HUES64 (cell line): ENCODE measurements at regions not wholly inside any gene's neighbourhood (a gene's known extent, or its start where the extent isn't known, plus 50 kb on each side); places are given as distances from the start of the nearest gene placed in this dataset.
"Not testable (repeated sequence)": the region's sequence is repeated elsewhere in the genome, so short reads cannot be mapped to it uniquely, and the experiment has no call there.

Source experiments
- H3K27ac ChIP-seq: 2 replicates; pipeline ENCODE4 v1.7.0; 2013; ENCODE audit warnings: low read depth, low read length, inconsistent platforms
- H3K27me3 ChIP-seq: 2 replicates; pipeline ENCODE4 v1.6.1; 2013; ENCODE audit warnings: mild to moderate bottlenecking, low read length; ENCODE audit not compliant: insufficient read depth
- H3K36me3 ChIP-seq: 2 replicates; pipeline ENCODE4 v1.6.1; 2013; ENCODE audit warnings: mild to moderate bottlenecking, low read length; ENCODE audit not compliant: insufficient read depth
- H3K4me1 ChIP-seq: 2 replicates; pipeline ENCODE4 v1.6.1; 2013; ENCODE audit warnings: mild to moderate bottlenecking, low read length, moderate library complexity; ENCODE audit not compliant: insufficient read depth
- H3K4me3 ChIP-seq: 2 replicates; pipeline ENCODE4 v1.5.1; 2013; ENCODE audit warnings: mild to moderate bottlenecking, low read length, moderate library complexity
- H3K9ac ChIP-seq: 2 replicates; pipeline ENCODE4 v1.6.1; 2013; ENCODE audit warnings: mild to moderate bottlenecking, low read depth, low read length
- H3K9me3 ChIP-seq: 2 replicates; pipeline ENCODE4 v1.6.1; 2013; ENCODE audit warnings: low read depth, low read length; ENCODE audit not compliant: insufficient read depth
- WGBS: fragments of 150-250, 120-280 bp; methylation state at CpG from one replicate; pipeline ENCODE4 v1.1.7; 2013; ENCODE audit warnings: missing lambda C conversion rate; 5-methylcytosine and 5-hydroxymethylcytosine counted together

DNA sequence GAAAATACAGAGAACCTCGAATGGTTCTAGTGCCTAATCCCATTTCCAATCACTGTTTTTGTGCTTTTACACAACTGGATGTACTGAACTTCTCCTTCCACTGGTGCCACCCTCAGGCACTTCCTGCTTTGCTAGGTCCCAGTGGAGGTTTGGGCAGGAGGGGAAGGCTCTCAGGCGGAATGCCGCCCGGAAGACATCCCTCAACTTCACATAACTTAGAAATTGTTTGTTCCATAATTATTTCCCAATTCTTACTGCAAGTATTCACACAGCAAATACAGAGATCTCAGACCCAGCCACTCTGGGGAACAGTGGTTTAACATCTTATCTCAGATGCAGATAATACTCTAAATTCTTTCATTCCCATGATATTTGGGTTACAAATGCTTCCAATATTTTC lies 195.7 kb upstream of the IPO5 start:
- H3K4me3 ChIP-seq: no peak overlapping the region
- no peaks in the 10 kb centered on the region for H3K36me3 ChIP-seq
- H3K9me3 ChIP-seq: no peaks in the 10 kb centered on the region
- no peak overlapping the region for H3K9ac ChIP-seq
- 91% methylated on average over 4 of the region's 4 CpGs for WGBS
- H3K4me1 ChIP-seq: no peaks in the 10 kb centered on the region
- H3K27ac ChIP-seq: no peak overlapping the region
- H3K27me3 ChIP-seq: no peaks in the 10 kb centered on the region

DNA sequence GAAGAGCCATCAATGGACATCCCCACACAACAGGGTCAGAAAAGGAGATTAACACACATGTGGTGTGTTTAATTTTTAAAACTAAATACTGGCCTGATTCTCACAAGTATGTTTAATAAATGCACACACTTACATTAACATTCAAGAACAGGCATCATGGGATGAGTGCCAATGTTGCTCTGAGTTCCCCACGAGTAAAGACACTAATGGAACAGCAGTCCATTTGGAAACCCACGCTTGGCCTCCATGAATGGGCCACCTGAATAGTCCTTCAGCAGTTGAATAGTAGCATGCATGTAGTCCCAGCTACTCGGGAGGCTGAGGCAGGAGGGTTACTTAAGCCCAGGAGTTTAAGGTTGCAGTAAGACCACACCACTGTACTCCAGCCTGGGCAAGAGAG lies 195.2 kb upstream of the IPO5 start:
- H3K9me3 ChIP-seq: no peaks in the 10 kb centered on the region
- 57% methylated on average over 3 of the region's 3 CpGs for WGBS
- H3K36me3 ChIP-seq: no peaks in the 10 kb centered on the region
- no peak overlapping the region for H3K4me3 ChIP-seq
- no peaks in the 10 kb centered on the region for H3K4me1 ChIP-seq
- no peak overlapping the region for H3K9ac ChIP-seq
- H3K27me3 ChIP-seq: no peaks in the 10 kb centered on the region
- H3K27ac ChIP-seq: no peak overlapping the region

DNA sequence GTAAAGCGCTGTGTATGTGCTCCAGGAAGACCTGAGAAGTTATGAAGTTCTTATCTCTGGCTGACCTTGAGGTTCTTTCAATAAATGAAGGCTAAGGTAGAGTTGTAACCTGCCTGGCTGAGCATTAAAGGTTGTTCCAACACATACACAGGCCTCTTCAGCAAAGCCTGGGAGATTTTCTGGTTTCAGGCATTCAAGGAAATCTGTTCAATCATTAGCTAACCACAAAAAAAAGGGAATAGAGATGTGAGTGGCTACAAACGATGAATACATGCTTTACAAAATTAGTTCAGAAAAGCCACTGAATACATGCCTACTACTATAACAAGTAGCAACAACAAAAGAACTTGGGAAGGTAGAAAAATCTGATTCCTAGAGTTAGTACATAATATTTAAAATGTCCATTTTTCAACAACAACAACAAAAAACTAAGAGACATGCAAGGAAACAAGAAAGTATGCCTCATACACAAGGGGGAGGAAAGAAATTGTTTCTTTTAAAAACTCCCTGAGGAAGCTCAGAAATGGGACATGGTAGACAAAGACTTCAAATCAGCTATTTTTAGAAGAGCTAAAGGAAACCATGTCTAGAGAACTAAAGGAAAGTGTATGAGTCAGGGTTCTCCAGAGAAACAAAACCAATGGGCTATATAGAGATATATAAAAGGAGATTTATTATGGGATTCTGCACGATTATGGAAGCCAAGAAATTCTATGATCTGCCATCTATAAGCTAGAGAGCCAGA lies 191.5 kb upstream of the IPO5 start:
- H3K27ac ChIP-seq: no peak overlapping the region
- 86% methylated on average over 2 of the region's 3 CpGs for WGBS
- no peaks in the 10 kb centered on the region for H3K27me3 ChIP-seq
- no peaks in the 10 kb centered on the region for H3K9me3 ChIP-seq
- H3K36me3 ChIP-seq: no peaks in the 10 kb centered on the region
- no peak overlapping the region for H3K9ac ChIP-seq
- H3K4me1 ChIP-seq: no peaks in the 10 kb centered on the region
- H3K4me3 ChIP-seq: no peak overlapping the region

DNA sequence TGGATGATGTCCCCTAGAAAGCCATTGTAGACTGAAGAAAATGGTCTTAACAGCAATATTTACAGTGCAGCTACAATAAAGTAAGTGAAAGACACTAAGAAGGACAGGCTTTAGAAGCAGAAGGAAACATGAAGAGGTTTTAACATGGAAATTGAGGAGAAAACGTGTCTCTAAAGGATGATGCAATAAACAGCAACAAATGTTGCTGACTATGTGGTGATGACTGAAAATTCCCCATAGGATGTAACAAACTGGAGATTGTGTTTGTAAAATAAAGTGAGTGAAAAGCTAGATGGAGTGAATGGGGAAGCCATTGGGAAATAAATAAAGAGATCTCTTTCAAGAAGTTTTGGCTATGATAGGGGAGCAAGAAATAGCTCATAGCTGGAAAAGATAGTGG lies 186.7 kb upstream of the IPO5 start:
- H3K9me3 ChIP-seq: no peaks in the 10 kb centered on the region
- no peaks in the 10 kb centered on the region for H3K4me1 ChIP-seq
- no peak overlapping the region for H3K9ac ChIP-seq
- WGBS: 74% methylated on average over 1 of the region's 1 CpG
- no peak overlapping the region for H3K4me3 ChIP-seq
- H3K27me3 ChIP-seq: no peaks in the 10 kb centered on the region
- no peaks in the 10 kb centered on the region for H3K36me3 ChIP-seq
- H3K27ac ChIP-seq: no peak overlapping the region

DNA sequence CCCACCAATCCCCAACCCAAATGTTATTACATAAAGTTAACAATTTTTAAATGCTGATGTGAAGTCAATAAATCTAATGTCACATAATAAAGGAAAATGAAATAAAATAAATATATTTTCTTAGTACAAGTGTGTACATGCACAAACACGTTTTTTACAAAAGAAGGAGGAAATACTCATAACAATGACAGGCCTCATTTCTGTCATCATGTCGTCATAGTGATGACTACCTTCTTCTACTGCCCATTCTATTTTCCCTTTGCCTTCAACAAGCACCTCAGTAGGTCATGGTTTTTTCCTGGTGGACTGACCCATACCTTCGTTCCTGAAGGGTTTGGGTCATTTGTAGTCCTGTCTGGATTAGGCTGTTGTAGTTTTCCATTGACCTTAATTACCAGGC lies 185.3 kb upstream of the IPO5 start:
- no peak overlapping the region for H3K9ac ChIP-seq
- WGBS: 87% methylated on average over 3 of the region's 3 CpGs
- no peaks in the 10 kb centered on the region for H3K4me1 ChIP-seq
- no peaks in the 10 kb centered on the region for H3K9me3 ChIP-seq
- no peak overlapping the region for H3K4me3 ChIP-seq
- H3K27ac ChIP-seq: no peak overlapping the region
- no peaks in the 10 kb centered on the region for H3K36me3 ChIP-seq
- no peaks in the 10 kb centered on the region for H3K27me3 ChIP-seq

DNA sequence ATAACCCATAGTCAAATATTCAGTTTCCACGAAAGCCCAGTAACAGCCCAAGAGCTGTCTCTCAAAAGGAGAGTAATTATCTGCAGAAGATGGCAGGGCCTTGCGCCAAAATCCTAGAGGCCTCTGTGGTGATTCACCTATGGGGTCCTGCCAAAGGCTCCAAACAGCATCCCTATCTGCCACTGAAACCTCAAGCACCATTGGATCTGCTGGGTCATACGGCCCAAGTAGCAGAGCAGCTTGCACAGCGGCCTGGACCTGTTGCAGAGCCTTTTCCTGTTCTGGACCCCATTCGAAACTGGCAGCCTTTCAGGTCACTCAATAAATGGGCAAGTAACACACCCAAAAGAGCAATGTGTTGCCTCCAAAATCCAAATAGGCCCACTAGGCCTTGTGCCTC lies 183.2 kb upstream of the IPO5 start:
- H3K9me3 ChIP-seq, H3K4me3 ChIP-seq, H3K27ac ChIP-seq, H3K9ac ChIP-seq, H3K36me3 ChIP-seq, H3K27me3 ChIP-seq, H3K4me1 ChIP-seq: not testable (repeated sequence)
- 96% methylated on average over 5 of the region's 5 CpGs for WGBS

DNA sequence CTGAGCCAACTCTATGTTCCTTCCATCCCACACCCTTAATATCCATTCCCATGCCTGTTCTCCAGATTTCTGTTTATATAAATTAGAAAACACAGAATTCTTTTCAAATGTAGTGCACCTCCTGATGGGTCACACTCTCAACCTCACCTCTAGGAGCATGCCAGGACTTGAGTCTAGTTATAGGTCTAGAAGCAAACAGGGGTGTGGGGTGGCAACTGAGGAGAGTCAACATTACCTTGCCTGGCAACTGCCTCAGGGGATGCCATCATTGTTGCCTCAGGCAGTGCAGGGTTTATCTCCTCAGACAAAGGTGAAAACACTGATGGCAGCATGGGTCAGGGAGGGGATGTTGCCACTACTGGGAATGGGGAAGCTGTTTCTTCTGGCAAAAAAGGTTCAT lies 181.0 kb upstream of the IPO5 start:
- H3K27ac ChIP-seq, H3K27me3 ChIP-seq, H3K36me3 ChIP-seq, H3K9ac ChIP-seq, H3K4me1 ChIP-seq, H3K9me3 ChIP-seq, H3K4me3 ChIP-seq: not testable (repeated sequence)

DNA sequence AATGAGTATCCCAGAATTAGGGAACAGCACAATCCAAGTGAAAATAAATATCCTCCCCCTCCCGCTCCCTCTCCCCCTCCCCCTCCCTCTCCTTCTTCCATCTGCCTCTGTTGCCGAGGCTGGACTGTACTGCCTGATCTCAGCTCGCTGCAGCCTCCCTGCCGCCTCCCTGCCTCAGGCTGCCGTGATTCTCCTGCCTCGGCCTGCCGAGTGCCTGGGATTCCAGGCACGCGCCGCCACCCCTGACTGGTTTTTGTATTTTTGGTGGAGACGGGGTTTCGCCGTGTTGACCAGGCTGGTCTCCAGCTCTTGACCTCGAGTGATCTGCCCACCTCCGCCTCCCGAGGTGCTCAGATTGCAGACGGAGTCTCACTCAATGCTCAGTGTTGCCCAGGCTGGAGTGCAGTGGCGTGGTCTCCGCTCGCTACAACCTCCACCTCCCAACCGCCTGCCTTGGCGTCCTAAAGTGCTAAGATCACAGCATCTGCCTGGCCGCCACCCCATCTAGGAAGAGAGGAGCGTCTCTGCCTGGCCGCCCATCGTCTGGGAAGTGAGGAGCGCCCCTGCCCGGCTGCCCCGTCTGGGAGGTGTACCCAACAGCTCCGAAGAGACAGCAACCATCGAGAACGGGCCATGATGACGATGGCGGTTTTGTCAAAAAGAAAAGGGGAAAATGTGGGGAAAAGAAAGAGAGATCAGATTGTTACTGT lies 178.9 kb upstream of the IPO5 start:
- not testable (repeated sequence) for H3K36me3 ChIP-seq, H3K9ac ChIP-seq, H3K27me3 ChIP-seq, H3K9me3 ChIP-seq, H3K4me1 ChIP-seq, H3K4me3 ChIP-seq, H3K27ac ChIP-seq
- 80% methylated on average over 30 of the region's 34 CpGs for WGBS

DNA sequence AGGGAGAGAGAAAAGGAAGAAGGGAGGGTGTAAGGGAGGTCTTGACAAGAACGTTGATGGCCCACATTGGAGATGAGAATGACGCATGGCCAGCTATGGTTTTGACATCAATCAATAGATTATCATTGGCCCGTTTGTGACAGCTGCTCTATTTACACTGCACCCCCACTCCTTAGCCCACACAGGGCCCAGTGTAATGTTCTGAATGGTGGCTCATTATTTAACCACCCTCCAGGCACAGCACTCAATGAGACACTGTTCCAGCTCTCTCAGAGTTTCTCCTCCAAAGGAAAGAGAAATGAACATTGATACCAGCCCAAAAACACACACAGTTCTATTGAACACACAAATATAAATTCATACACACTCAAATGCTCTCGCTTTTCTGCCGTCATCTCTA lies 173.0 kb upstream of the IPO5 start:
- no peak overlapping the region for H3K4me3 ChIP-seq
- H3K27ac ChIP-seq: no peak overlapping the region
- H3K9ac ChIP-seq: no peak overlapping the region
- no peaks in the 10 kb centered on the region for H3K27me3 ChIP-seq
- no peaks in the 10 kb centered on the region for H3K4me1 ChIP-seq
- H3K9me3 ChIP-seq: no peaks in the 10 kb centered on the region
- H3K36me3 ChIP-seq: no peaks in the 10 kb centered on the region
- WGBS: 91% methylated on average over 4 of the region's 5 CpGs

DNA sequence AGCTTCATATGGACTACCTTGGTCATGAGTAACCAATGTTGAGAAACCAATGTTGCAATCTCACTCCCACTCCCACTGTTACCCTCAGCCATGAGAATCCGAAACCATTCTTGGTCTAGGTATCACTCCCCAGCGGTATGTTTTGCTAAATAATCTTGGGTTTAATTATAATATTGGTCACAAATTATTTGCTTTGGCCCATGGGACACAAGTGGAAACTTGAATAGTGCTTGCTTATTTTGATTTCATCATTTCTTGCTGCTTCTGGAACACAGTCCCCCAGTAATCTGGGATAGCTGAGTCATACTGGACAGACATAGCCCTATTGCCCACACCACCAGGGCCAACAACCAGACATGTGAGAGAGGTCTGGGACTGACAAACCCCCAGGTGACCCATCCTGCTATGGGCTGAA lies 171.6 kb upstream of the IPO5 start:
- H3K9me3 ChIP-seq: no peaks in the 10 kb centered on the region
- no peak overlapping the region for H3K4me3 ChIP-seq
- no peak overlapping the region for H3K9ac ChIP-seq
- H3K27ac ChIP-seq: no peak overlapping the region
- 100% methylated on average over 2 of the region's 2 CpGs for whole genome bisulfite sequencing
- H3K36me3 ChIP-seq: no peaks in the 10 kb centered on the region
- no peaks in the 10 kb centered on the region for H3K27me3 ChIP-seq
- no peaks in the 10 kb centered on the region for H3K4me1 ChIP-seq

DNA sequence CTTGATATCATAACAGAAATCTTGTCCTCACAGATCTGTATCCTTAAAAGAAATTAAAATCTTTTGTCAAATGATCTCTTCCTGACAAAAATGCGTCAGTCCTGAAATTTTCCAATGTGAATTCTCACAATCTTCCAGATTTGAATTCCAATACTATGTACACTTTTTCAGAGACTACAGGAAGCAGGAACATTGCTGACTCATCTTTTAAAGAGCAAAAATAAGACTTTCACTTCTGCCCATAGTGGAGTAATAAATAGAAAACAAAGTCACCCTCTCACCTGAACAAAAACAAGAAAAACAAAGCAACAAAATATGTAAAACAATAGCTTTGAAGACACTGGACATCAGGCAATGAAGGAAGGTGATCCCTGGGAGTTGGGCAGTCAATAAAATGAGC lies 167.0 kb upstream of the IPO5 start:
- H3K9me3 ChIP-seq: peaks cover 11% of the 10 kb centered on the region
- H3K27me3 ChIP-seq: no peaks in the 10 kb centered on the region
- H3K4me1 ChIP-seq: no peaks in the 10 kb centered on the region
- H3K4me3 ChIP-seq: no peak overlapping the region
- H3K9ac ChIP-seq: no peak overlapping the region
- 96% methylated on average over 1 of the region's 1 CpG for WGBS
- H3K36me3 ChIP-seq: no peaks in the 10 kb centered on the region
- no peak overlapping the region for H3K27ac ChIP-seq

DNA sequence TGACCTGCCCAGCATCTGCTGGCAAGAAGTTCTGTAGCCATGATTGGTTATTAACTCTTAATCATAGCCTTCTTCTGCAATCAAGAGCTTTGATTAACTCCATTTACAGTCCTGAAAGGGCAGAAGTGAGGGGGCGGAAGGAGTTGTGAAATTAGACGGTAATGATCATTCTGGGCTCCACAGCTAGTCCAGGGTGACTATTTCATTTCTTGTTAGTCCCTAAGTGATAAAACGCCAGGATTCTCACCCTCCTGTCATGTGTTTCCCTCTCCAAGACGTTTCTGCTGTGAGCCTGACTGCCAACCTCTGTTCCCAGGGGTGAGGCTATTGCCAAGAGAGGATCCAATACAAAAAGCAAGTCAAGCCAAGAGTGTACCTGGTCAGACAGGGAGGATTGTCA lies 155.9 kb upstream of the IPO5 start:
- no peaks in the 10 kb centered on the region for H3K27me3 ChIP-seq
- H3K9me3 ChIP-seq: peaks cover 30% of the 10 kb centered on the region
- H3K36me3 ChIP-seq: no peaks in the 10 kb centered on the region
- no peak overlapping the region for H3K4me3 ChIP-seq
- H3K27ac ChIP-seq: no peak overlapping the region
- no peak overlapping the region for H3K9ac ChIP-seq
- H3K4me1 ChIP-seq: peaks cover 5% of the 10 kb centered on the region; the same call in 1 of the 2 replicates
- WGBS: 81% methylated on average over 4 of the region's 4 CpGs
